Activated CD8-positive, alpha-beta T cell treated with anti-CD3 and anti-CD28 coated beads, Interleukin-2, amount 10 ng/mL, durations not matched to agents 7 days and 5 days (primary cell): ENCODE measurements at regions not wholly inside any gene's neighbourhood (a gene's known extent, or its start where the extent isn't known, plus 50 kb on each side); places are given as distances from the start of the nearest gene placed in this dataset.

Experiments used
- ATAC-seq: fragments of 150-1000 bp; cut with Tn5 transposase; one replicate; pipeline ENCODE4 v1.10.0; 2021; ENCODE audit warnings: moderate library complexity
- CTCF ChIA-PET: fragments of 350-600 bp; sonication (Branson Sonifier 250); formaldehyde crosslinking; loops from one replicate; lab custom pipeline; 2021; ENCODE audit warnings: antibody characterized with exemption; lab: Charles Lee
- POLR2A ChIA-PET: fragments of 350-600 bp; sonication (Branson Sonifier 250); formaldehyde crosslinking; loops from one replicate; lab custom pipeline; 2021; ENCODE audit warnings: antibody characterized with exemption; lab: Charles Lee
- DNase-seq: peaks from one replicate; pipeline ENCODE4 v3.0.0-alpha.2; 2020
- H3K27ac Mint-ChIP-seq: one replicate; pipeline ENCODE4 v1.8.0; 2021; ENCODE audit warnings: mild to moderate bottlenecking, mixed read lengths
- H3K27me3 Mint-ChIP-seq: one replicate; pipeline ENCODE4 v1.8.0; 2021; ENCODE audit warnings: low read depth, mixed read lengths
- H3K36me3 Mint-ChIP-seq: one replicate; pipeline ENCODE4 v1.8.0; 2021; ENCODE audit warnings: low read depth, mixed read lengths
- H3K4me1 Mint-ChIP-seq: one replicate; pipeline ENCODE4 v1.8.0; 2021; ENCODE audit warnings: low read depth, mixed read lengths
- H3K4me3 Mint-ChIP-seq: one replicate; pipeline ENCODE4 v1.8.0; 2021; ENCODE audit warnings: mild to moderate bottlenecking, mixed read lengths
- H3K9me3 Mint-ChIP-seq: one replicate; pipeline ENCODE4 v1.8.0; 2022; ENCODE audit warnings: mixed read lengths; ENCODE audit not compliant: insufficient read depth

DNA sequence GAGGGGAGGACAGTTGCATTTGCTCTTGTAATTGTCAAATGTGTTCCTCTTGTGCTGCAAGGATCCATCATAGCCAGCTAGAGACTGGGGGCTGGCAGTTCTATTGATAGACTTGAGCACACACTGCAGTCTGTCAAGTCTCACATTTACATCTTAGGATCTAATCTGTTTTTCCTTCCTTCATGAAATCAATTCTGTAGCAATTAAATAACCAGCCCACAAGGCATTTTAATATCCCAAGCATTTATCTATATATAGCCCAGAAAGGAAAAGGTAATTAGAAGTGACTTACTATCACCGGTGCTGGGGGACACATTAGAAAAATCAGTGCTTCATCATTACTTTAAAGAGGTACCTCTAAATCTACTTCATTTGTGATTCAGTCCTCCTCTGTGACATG, 143.0 kb upstream of the STXBP5 start:
- no peak overlapping the region for H3K4me3 Mint-ChIP-seq
- peaks cover 6% of the 10 kb centered on the region for H3K4me1 Mint-ChIP-seq
- ChIA-PET CTCF (no interaction called here), POLR2A (no interaction called here)
- peaks cover 2% of the 10 kb centered on the region for H3K36me3 Mint-ChIP-seq
- no peaks in the 10 kb centered on the region for H3K9me3 Mint-ChIP-seq
- no peaks in the 10 kb centered on the region for H3K27me3 Mint-ChIP-seq
- DNase-seq (no peak), ATAC-seq (no peak)
- no peak overlapping the region for H3K27ac Mint-ChIP-seq

DNA sequence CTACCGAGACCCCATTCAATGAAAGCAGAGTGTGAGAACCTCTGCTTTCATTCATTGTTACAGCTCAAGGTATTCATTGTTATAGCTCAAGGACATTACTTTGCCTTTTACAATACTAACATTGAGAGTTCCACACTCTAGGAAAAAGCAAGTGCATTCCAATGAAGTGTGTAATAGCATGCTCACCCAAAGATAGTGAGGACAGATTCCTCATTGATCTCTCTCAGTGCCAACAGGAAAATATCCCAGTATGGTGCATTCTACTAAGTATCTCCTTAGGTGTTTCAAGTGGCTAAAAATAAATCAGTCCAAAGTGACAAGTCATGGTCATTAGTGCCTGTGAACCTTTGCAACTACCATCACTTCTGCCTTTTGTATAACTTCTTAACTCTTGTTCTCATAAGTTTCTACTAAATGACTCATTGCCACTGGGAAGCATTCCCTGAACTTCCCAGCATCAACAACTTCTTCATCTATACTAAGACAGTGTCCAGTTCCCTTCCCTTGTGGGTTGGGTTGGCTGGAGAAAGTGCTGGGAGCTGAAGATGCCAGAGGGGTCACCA, 140.7 kb upstream of the STXBP5 start:
- ChIA-PET CTCF (no interaction called here), POLR2A (no interaction called here)
- Mint-ChIP-seq H3K4me1 (peaks cover 6% of the 10 kb centered on the region), H3K36me3 (peaks cover 2% of the 10 kb centered on the region), H3K27ac (no peak overlapping the region), H3K4me3 (no peak overlapping the region), H3K27me3 (no peaks in the 10 kb centered on the region), H3K9me3 (no peaks in the 10 kb centered on the region)
- ATAC-seq, result no peak
- no peak for DNase-seq

DNA sequence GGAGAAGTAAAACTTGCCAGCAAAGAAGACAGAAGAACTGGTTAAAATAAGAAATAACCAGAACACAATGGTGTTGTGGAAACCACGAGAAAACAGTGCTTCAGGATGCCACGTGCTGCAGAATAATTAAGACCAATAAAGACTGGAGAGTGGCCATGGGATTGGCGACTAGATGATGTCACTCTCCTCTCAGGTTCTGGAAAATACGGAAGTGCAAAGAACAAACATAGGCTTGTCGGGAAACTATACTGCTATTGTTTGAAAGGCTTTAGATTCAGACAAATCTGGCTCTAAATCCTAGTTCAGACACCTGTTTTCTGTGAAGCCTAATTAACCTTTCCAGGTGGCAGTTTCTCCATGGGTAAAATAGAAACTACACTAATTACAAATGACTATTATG, 138.4 kb upstream of the STXBP5 start:
- Mint-ChIP-seq H3K36me3 (peaks cover 2% of the 10 kb centered on the region), H3K27me3 (no peaks in the 10 kb centered on the region), H3K4me1 (peaks cover 6% of the 10 kb centered on the region), H3K9me3 (no peaks in the 10 kb centered on the region), H3K27ac (no peak overlapping the region), H3K4me3 (no peak overlapping the region)
- ATAC-seq (no peak), DNase-seq (no peak)
- ChIA-PET CTCF (no interaction called here), POLR2A (no interaction called here)

DNA sequence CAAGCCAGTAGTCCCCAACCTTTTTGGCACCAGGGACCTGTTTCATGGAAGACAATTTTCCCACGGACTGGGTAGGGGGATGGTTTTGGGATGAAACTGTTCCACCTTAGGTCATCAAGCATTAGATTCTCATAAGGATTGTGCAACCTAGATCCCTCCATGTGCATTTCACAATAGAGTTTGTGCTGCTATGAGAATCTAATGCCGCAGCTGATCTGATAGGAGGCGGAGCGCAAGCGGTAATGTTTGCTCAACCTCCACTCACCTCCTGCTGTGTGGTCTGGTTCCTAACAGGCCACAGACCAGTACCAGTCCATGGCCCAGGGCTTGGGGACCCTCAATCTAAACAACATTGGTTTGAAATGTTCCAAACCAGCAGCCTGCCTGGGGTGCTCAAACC, 137.0 kb upstream of the STXBP5 start:
- POLR2A ChIA-PET, result no interaction called here
- no peaks in the 10 kb centered on the region for H3K9me3 Mint-ChIP-seq
- ATAC-seq, result no peak
- no peak overlapping the region for H3K27ac Mint-ChIP-seq
- no peaks in the 10 kb centered on the region for H3K27me3 Mint-ChIP-seq
- no peak overlapping the region for H3K4me3 Mint-ChIP-seq
- CTCF ChIA-PET, result no interaction called here
- no peak for DNase-seq
- peaks cover 6% of the 10 kb centered on the region for H3K4me1 Mint-ChIP-seq
- peaks cover 2% of the 10 kb centered on the region for H3K36me3 Mint-ChIP-seq

DNA sequence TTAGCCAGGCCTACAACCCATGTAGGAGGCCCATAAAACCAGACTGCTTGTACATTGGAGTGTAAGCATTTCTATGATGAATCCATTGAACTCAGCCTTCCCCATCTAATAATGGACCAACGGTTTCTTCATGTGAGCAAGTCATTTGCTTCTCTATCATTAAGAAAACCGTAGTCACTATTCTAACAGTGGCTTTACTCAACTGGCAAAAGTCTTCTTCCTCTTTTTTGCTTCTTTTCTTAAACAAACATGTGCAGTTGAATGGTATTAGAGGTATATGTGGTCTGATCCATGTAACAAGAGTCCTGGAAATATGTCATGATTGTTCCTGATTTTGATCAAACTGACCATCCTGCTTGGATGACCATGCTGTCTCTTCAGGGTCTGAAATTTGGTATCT, 132.4 kb upstream of the STXBP5 start:
- ATAC-seq, result no peak
- no peak for DNase-seq
- Mint-ChIP-seq H3K9me3 (no peaks in the 10 kb centered on the region), H3K4me1 (no peaks in the 10 kb centered on the region), H3K27me3 (no peaks in the 10 kb centered on the region), H3K4me3 (no peak overlapping the region), H3K36me3 (no peaks in the 10 kb centered on the region), H3K27ac (no peak overlapping the region)
- CTCF ChIA-PET, result no interaction called here
- POLR2A ChIA-PET, result no interaction called here

DNA sequence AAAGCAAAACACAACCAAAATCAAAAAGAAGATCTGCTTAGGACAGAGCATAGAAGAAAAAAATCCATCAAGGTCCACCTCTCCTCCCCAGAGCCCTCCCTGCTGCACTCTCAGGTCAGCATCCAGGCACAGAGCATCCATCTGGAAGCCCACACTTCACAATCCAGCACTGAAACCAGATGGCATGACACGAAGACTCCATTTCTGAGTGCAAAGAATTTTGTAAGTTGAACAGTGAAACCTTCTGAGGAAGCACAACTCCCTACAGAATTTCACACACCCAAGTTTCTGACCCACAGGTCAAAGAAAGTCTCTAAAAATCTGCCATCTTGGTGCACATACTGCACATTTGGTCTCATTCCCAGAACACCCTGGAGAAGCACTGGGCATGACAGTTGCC, 128.8 kb upstream of the STXBP5 start:
- H3K36me3 Mint-ChIP-seq, result no peaks in the 10 kb centered on the region
- ATAC-seq (no peak), DNase-seq (no peak)
- ChIA-PET POLR2A (no interaction called here), CTCF (no interaction called here)
- no peaks in the 10 kb centered on the region for H3K4me1 Mint-ChIP-seq
- no peaks in the 10 kb centered on the region for H3K27me3 Mint-ChIP-seq
- H3K27ac Mint-ChIP-seq, result no peak overlapping the region
- no peaks in the 10 kb centered on the region for H3K9me3 Mint-ChIP-seq
- H3K4me3 Mint-ChIP-seq, result no peak overlapping the region

DNA sequence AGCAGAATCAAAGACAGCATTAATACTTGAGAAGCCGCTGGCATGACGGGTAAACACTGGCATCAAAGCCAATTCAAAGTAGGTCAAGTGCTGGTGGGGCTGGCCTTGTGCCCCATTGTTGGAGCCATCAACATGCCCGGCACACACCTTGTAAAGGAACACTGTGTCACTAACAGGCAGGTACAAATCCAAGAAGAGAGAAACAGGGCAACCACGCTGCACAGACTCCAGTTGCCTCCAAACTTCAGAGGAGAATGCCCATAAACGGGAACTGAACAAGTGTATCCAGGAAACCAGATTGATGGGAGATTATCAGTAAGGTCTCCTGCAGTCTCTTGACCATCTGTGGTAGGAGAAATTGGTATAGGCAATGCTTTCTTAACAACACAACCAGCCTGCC, 127.0 kb upstream of the STXBP5 start:
- ATAC-seq, result no peak
- no peaks in the 10 kb centered on the region for H3K27me3 Mint-ChIP-seq
- H3K9me3 Mint-ChIP-seq, result no peaks in the 10 kb centered on the region
- DNase-seq, result no peak
- no peaks in the 10 kb centered on the region for H3K4me1 Mint-ChIP-seq
- CTCF ChIA-PET, result no interaction called here
- POLR2A ChIA-PET, result no interaction called here
- H3K36me3 Mint-ChIP-seq, result no peaks in the 10 kb centered on the region
- H3K4me3 Mint-ChIP-seq, result no peak overlapping the region
- no peak overlapping the region for H3K27ac Mint-ChIP-seq

DNA sequence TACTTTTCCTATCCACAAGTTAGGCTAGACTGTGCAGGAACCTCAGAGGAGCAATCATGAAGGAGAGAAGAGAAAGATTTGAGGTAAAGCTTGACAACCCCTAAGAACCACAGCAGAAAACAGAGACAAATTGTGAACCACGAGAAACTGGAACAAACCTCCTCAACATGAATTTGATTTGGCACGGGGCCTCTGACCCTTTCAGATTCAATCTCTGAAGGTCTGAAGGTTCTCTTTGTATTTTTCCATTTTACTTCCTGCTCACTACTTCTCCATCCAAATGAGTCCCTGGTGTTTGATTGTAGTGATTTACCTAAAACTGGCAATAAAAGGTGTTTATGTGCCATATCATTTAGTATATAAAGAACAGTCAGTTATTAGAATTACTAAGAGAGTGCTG, 126.1 kb upstream of the STXBP5 start:
- no peak for DNase-seq
- H3K9me3 Mint-ChIP-seq, result no peaks in the 10 kb centered on the region
- no peaks in the 10 kb centered on the region for H3K27me3 Mint-ChIP-seq
- ChIA-PET POLR2A (no interaction called here), CTCF (interaction anchor here (0.6 kb wide), 1 partner anchor 107 kb away, joined by 3 read pairs; no protein-coding TSS in a partner anchor)
- H3K4me1 Mint-ChIP-seq, result no peaks in the 10 kb centered on the region
- H3K27ac Mint-ChIP-seq, result no peak overlapping the region
- no peaks in the 10 kb centered on the region for H3K36me3 Mint-ChIP-seq
- H3K4me3 Mint-ChIP-seq, result no peak overlapping the region
- no peak for ATAC-seq

DNA sequence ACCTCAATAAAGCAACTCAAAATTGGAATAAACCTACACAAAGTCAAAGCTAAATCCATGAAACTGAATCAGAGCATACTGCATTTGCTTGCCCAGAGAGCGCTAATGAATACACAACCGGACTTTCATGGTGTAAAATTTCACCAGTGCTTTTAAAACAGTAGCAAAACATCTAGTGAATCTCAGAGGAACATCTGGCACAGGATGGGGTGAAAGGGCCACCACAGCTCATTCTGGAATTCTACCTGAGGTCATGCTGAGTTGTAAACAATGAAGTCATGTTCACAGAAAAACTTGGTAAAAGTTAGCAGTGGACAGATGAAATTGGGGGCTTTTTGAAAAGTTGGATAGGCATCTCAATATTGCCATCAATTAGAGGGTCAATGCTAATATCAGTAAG, 125.6 kb upstream of the STXBP5 start:
- CTCF ChIA-PET, result interaction anchor here (0.6 kb wide), 1 partner anchor 106 kb away, joined by 3 read pairs; no protein-coding TSS in a partner anchor
- H3K27me3 Mint-ChIP-seq, result no peaks in the 10 kb centered on the region
- H3K4me1 Mint-ChIP-seq, result peaks cover 2% of the 10 kb centered on the region
- no peak for ATAC-seq
- H3K36me3 Mint-ChIP-seq, result no peaks in the 10 kb centered on the region
- no peak for DNase-seq
- POLR2A ChIA-PET, result no interaction called here
- no peak overlapping the region for H3K27ac Mint-ChIP-seq
- H3K9me3 Mint-ChIP-seq, result no peaks in the 10 kb centered on the region
- no peak overlapping the region for H3K4me3 Mint-ChIP-seq

DNA sequence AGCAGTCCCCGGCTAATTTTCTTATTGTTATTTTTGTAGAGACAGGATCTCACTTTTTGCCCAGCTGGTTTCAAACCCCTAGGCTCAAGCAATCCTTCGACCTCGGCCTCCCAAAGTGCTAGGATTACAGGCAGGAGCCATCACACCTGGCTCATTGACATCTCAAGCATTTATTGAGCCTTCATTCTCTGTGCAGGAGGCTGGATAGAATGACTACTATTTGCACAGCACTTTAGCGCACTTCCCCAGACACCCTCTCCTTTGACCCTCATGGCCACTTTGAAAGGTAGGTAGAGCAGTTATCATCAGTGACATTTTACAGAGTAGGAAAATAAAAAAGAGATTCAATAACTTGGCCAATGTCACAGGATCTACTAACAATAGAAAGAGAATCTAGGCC, 124.0 kb upstream of the STXBP5 start:
- peaks cover 6% of the 10 kb centered on the region for H3K4me1 Mint-ChIP-seq
- ChIA-PET CTCF (no interaction called here), POLR2A (no interaction called here)
- no peak overlapping the region for H3K4me3 Mint-ChIP-seq
- H3K27me3 Mint-ChIP-seq, result no peaks in the 10 kb centered on the region
- ATAC-seq, result no peak
- DNase-seq, result no peak
- H3K9me3 Mint-ChIP-seq, result no peaks in the 10 kb centered on the region
- no peak overlapping the region for H3K27ac Mint-ChIP-seq
- H3K36me3 Mint-ChIP-seq, result no peaks in the 10 kb centered on the region

DNA sequence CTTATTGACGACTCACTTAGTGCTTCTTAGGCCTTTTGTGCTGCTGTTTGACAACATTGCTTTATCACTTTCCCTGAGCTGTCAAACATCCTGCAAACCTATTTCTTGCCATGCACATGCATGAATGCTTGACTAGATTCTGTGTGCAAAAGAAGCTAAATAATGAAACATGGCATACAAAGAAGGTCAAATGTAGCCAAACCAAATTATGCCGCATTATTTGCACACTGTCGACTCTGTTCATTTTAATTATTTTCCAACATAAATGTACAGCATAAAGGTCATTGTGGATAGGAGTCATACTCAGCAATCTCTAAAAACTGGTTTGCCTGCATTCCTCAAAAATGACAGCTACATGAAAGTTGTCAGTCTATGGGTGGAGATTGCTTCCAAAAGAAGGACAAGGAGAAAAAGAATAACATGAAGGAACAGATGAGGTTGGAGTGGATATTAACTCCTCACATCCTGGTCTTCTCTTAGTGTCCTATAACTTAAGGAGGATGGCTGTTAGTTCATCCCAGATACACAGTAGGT, 123.1 kb upstream of the STXBP5 start:
- ATAC-seq (no peak), DNase-seq (no peak)
- Mint-ChIP-seq H3K9me3 (no peaks in the 10 kb centered on the region), H3K27me3 (no peaks in the 10 kb centered on the region), H3K36me3 (no peaks in the 10 kb centered on the region), H3K4me1 (peaks cover 6% of the 10 kb centered on the region), H3K27ac (no peak overlapping the region), H3K4me3 (no peak overlapping the region)
- POLR2A ChIA-PET, result no interaction called here
- CTCF ChIA-PET, result interaction anchor here (1.0 to 1.2 kb wide), 2 partner anchors 9 to 17 kb away, joined by 3 read pairs; no protein-coding TSS in a partner anchor

DNA sequence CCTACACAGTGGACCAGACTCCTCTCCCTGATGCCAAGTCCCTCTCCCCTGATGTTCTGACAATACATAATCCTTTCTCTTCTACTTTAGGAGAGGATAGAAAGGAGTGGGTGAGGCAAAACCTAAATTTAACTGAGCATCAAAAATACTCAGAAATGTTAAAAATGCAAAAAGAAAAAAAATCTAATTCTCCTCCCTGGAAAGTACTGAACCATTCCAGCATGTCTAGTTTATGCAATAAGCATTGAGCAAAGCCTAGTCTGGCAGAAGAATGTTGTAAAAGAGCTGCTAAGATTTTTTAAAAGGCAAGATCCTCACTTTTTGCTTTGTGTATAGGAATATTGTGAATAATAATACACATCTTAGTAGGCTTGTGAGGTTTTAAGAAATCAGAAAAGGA, 116.6 kb upstream of the STXBP5 start:
- peaks cover 6% of the 10 kb centered on the region for H3K4me1 Mint-ChIP-seq
- ATAC-seq, result no peak
- H3K4me3 Mint-ChIP-seq, result no peak overlapping the region
- H3K27ac Mint-ChIP-seq, result no peak overlapping the region
- CTCF ChIA-PET, result interaction anchor here (1.3 kb wide), 1 partner anchor 241 kb away, joined by 3 read pairs; no protein-coding TSS in a partner anchor
- peaks cover 5% of the 10 kb centered on the region for H3K9me3 Mint-ChIP-seq
- POLR2A ChIA-PET, result no interaction called here
- DNase-seq, result no peak
- H3K36me3 Mint-ChIP-seq, result no peaks in the 10 kb centered on the region
- H3K27me3 Mint-ChIP-seq, result no peaks in the 10 kb centered on the region

DNA sequence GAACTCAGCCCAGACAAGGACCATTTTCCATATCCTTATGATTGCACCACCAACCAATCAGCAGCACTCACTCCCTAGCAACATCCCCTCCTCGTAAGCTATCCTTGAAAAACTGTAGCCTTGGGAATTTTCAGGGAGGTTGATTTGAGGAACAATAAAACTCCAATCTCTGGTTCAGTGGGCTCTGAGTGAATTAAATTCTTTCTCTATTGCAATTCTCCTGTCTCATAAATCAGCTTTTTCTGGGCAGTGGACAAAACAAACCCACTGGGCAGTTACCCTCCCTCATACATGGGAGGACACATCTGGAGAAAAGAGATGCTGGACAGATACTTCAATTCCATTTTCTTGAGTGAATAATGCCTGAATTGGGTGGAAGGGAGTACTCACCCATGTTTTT, 115.4 kb upstream of the STXBP5 start:
- CTCF ChIA-PET, result interaction anchor here (1.3 kb wide), 1 partner anchor 240 kb away, joined by 3 read pairs; no protein-coding TSS in a partner anchor
- Mint-ChIP-seq H3K27me3 (no peaks in the 10 kb centered on the region), H3K36me3 (no peaks in the 10 kb centered on the region), H3K9me3 (peaks cover 5% of the 10 kb centered on the region), H3K4me1 (peaks cover 4% of the 10 kb centered on the region), H3K27ac (no peak overlapping the region), H3K4me3 (no peak overlapping the region)
- ATAC-seq (no peak), DNase-seq (no peak)
- POLR2A ChIA-PET, result no interaction called here
